ENCODE measurements at regions not wholly inside any gene's neighbourhood (a gene's known extent, or its start where the extent isn't known, plus 50 kb on each side); places are given as distances from the start of the nearest gene placed in this dataset.

GRCh38 chr10:133020193-133020817 is 67.4 kb upstream of the ADGRA1 start:
- no peak for TF ChIP-seq CTCF (conservative IDR thresholded peaks at IDR 0.05; ENCODE audit: low read length)
- no peak for TF ChIP-seq EZH2phosphoT487 (IDR thresholded peaks at IDR 0.05; ENCODE audit: borderline replicate concordance, low read depth, low read length)
- Histone ChIP-seq H3K9me3 (ENCODE audit: low read length) (no peaks in the 10 kb centered on the region), H3K9me2 (ENCODE audit: insufficient read depth, low read length) (no peaks in the 10 kb centered on the region), H3K4me1 (ENCODE audit: insufficient read depth, low read length, poor library complexity, severe bottlenecking) (no peaks in the 10 kb centered on the region), H3K4me2 (ENCODE audit: low read length) (no peak overlapping the region), H3K4me3 (ENCODE audit: low read depth, low read length, poor library complexity, severe bottlenecking) (no peak overlapping the region), H2AFZ (ENCODE audit: low read length) (no peak overlapping the region), H4K20me1 (ENCODE audit: insufficient read depth, low read length) (no peaks in the 10 kb centered on the region), H3K36me3 (ENCODE audit: insufficient read depth, low read length) (no peaks in the 10 kb centered on the region), H3K27ac (ENCODE audit: low read depth, low read length, poor library complexity, severe bottlenecking) (no peak overlapping the region), H3K79me2 (ENCODE audit: insufficient read depth, low read depth, low read length) (no peaks in the 10 kb centered on the region)
- intact Hi-C loops (cut with micrococcal nuclease; ENCODE audit: unreplicated experiment) = no loop called here
- no TSS peak for BruUV-seq (replicated peaks)
- DNase-seq (ENCODE audit: low spot score) = no peak
- ChIA-PET CTCF (ENCODE audit: unreplicated experiment) (no interaction called here), POLR2A (no interaction called here)

GRCh38 chr10:133019651-133020050 is 68.1 kb upstream of the ADGRA1 start:
- TF ChIP-seq CTCF (conservative IDR thresholded peaks at IDR 0.05; ENCODE audit: low read length) = no peak
- no peak for TF ChIP-seq EZH2phosphoT487 (IDR thresholded peaks at IDR 0.05; ENCODE audit: borderline replicate concordance, low read depth, low read length)
- H3K27ac ChIP-seq (ENCODE audit: low read depth, low read length, poor library complexity, severe bottlenecking) = no peak overlapping the region
- CTCF ChIA-PET (ENCODE audit: unreplicated experiment) = no interaction called here
- no peaks in the 10 kb centered on the region for H4K20me1 ChIP-seq (ENCODE audit: insufficient read depth, low read length)
- H2AFZ ChIP-seq (ENCODE audit: low read length) = no peak overlapping the region
- no TSS peak for BruUV-seq (replicated peaks)
- DNase-seq (ENCODE audit: low spot score) = no peak
- H3K4me2 ChIP-seq (ENCODE audit: low read length) = no peak overlapping the region
- no peaks in the 10 kb centered on the region for H3K79me2 ChIP-seq (ENCODE audit: insufficient read depth, low read depth, low read length)
- POLR2A ChIA-PET = no interaction called here
- no peaks in the 10 kb centered on the region for H3K9me2 ChIP-seq (ENCODE audit: insufficient read depth, low read length)
- H3K9me3 ChIP-seq (ENCODE audit: low read length) = no peaks in the 10 kb centered on the region
- H3K4me1 ChIP-seq (ENCODE audit: insufficient read depth, low read length, poor library complexity, severe bottlenecking) = no peaks in the 10 kb centered on the region
- no peaks in the 10 kb centered on the region for H3K36me3 ChIP-seq (ENCODE audit: insufficient read depth, low read length)
- no peak overlapping the region for H3K4me3 ChIP-seq (ENCODE audit: low read depth, low read length, poor library complexity, severe bottlenecking)
- intact Hi-C loops (cut with micrococcal nuclease; ENCODE audit: unreplicated experiment) = no loop called here

GRCh38 chr10:133019191-133019590 is 68.5 kb upstream of the ADGRA1 start:
- CTCF ChIA-PET (ENCODE audit: unreplicated experiment) = no interaction called here
- no peak overlapping the region for H3K4me2 ChIP-seq (ENCODE audit: low read length)
- H3K9me2 ChIP-seq (ENCODE audit: insufficient read depth, low read length) = no peaks in the 10 kb centered on the region
- H3K27ac ChIP-seq (ENCODE audit: low read depth, low read length, poor library complexity, severe bottlenecking) = no peak overlapping the region
- DNase-seq (ENCODE audit: low spot score) = no peak
- intact Hi-C loops (cut with micrococcal nuclease; ENCODE audit: unreplicated experiment) = no loop called here
- H2AFZ ChIP-seq (ENCODE audit: low read length) = no peak overlapping the region
- no peaks in the 10 kb centered on the region for H3K36me3 ChIP-seq (ENCODE audit: insufficient read depth, low read length)
- H3K79me2 ChIP-seq (ENCODE audit: insufficient read depth, low read depth, low read length) = no peaks in the 10 kb centered on the region
- no peak for TF ChIP-seq CTCF (conservative IDR thresholded peaks at IDR 0.05; ENCODE audit: low read length)
- TF ChIP-seq EZH2phosphoT487 (IDR thresholded peaks at IDR 0.05; ENCODE audit: borderline replicate concordance, low read depth, low read length) = no peak
- no peak overlapping the region for H3K4me3 ChIP-seq (ENCODE audit: low read depth, low read length, poor library complexity, severe bottlenecking)
- H3K9me3 ChIP-seq (ENCODE audit: low read length) = no peaks in the 10 kb centered on the region
- no peaks in the 10 kb centered on the region for H3K4me1 ChIP-seq (ENCODE audit: insufficient read depth, low read length, poor library complexity, severe bottlenecking)
- no peaks in the 10 kb centered on the region for H4K20me1 ChIP-seq (ENCODE audit: insufficient read depth, low read length)
- POLR2A ChIA-PET = interaction anchor here (0.6 kb wide), 1 partner anchor 139 kb away, joined by 3 read pairs; no protein-coding TSS in a partner anchor
- no TSS peak for BruUV-seq (replicated peaks)

All from OCI-LY7 (cell line).